Liver (tissue), 8 donors: ENCODE measurements at regions not wholly inside any gene's neighbourhood (a gene's known extent, or its start where the extent isn't known, plus 50 kb on each side); places are given as distances from the start of the nearest gene placed in this dataset.

Experiments used
- DNase-seq: peaks from one replicate; pipeline ENCODE4 v3.0.0-alpha.2; 2017; ENCODE audit warnings: low spot score
- H3K27ac ChIP-seq, 2 donors: one replicate each; pipeline ENCODE4 v1.7.0; 2013; ENCODE audit warnings: inconsistent platforms in 2 of 2, low read length in 2 of 2, control low read depth in 1 of 2, low read depth in 1 of 2, mild to moderate bottlenecking in 1 of 2
- H3K27me3 ChIP-seq, 4 donors: one replicate each; pipeline versions ENCODE4 v1.6.1 to v1.7.0; 2013; ENCODE audit warnings: low read length in 3 of 4, inconsistent platforms in 1 of 4, mild to moderate bottlenecking in 1 of 4, moderate library complexity in 1 of 4; ENCODE audit not compliant: control insufficient read depth in 4 of 4, insufficient read depth in 4 of 4
- H3K36me3 ChIP-seq, 4 donors: one replicate each; pipeline versions ENCODE4 v1.6.1 to v1.7.0; 2013; ENCODE audit warnings: low read length in 3 of 4, mild to moderate bottlenecking in 3 of 4, low read depth in 1 of 4, moderate library complexity in 1 of 4; ENCODE audit not compliant: control insufficient read depth in 4 of 4, insufficient read depth in 3 of 4
- H3K4me1 ChIP-seq, 4 donors: one replicate each; pipeline versions ENCODE4 v1.6.1 to v1.7.0; 2013; ENCODE audit warnings: low read length in 3 of 4, mild to moderate bottlenecking in 3 of 4, moderate library complexity in 1 of 4; ENCODE audit not compliant: control insufficient read depth in 4 of 4, insufficient read depth in 4 of 4
- H3K4me3 ChIP-seq, 3 donors: one replicate each; pipeline versions ENCODE4 v1.6.1 to v1.7.0; 2013; ENCODE audit warnings: low read length in 3 of 3, control low read depth in 1 of 3, low read depth in 1 of 3, mild to moderate bottlenecking in 1 of 3
- H3K9ac ChIP-seq, 2 donors: one replicate each; pipeline ENCODE4 v1.7.0; 2013; ENCODE audit warnings: low read length in 2 of 2, mild to moderate bottlenecking in 2 of 2, moderate library complexity in 2 of 2, control low read depth in 1 of 2, low read depth in 1 of 2
- H3K9me3 ChIP-seq, 4 donors: one replicate each; pipeline versions ENCODE4 v1.6.1 to v1.7.0; 2013; ENCODE audit warnings: low read length in 3 of 4; ENCODE audit not compliant: control insufficient read depth in 4 of 4
- ATF3 ChIP-seq: IDR thresholded peaks from 2 replicates; pipeline ENCODE4 v1.6.1; 2016; ENCODE audit warnings: antibody characterized with exemption
- CTCF ChIP-seq: fragments of 150-350 bp; IDR thresholded peaks from 2 replicates; pipeline ENCODE4 v1.5.1; 2017; ENCODE audit warnings: improper control_type of control experiment, low read depth, low read length; ENCODE audit not compliant: missing input control
- EGR1 ChIP-seq, 2 donors: IDR thresholded peaks; 2 replicates each; pipeline ENCODE4 v1.6.1; 2016 to 2018; ENCODE audit warnings: antibody characterized with exemption in 2 of 2, low read depth in 2 of 2
- FOXA2 ChIP-seq: IDR thresholded peaks from 2 replicates; pipeline ENCODE4 v1.6.1; 2016; ENCODE audit warnings: antibody characterized with exemption
- GABPA ChIP-seq, 2 donors: IDR thresholded peaks in 1 of 2; conservative IDR thresholded peaks in 1 of 2; 2 replicates each; pipeline ENCODE4 v1.6.1; 2016; ENCODE audit warnings: antibody characterized with exemption in 2 of 2, mild to moderate bottlenecking in 1 of 2, moderate library complexity in 1 of 2
- HNF4A ChIP-seq, 2 donors: conservative IDR thresholded peaks; 2 replicates each; pipeline ENCODE4 v1.6.1; 2016; ENCODE audit warnings: antibody characterized with exemption in 2 of 2, mild to moderate bottlenecking in 2 of 2
- HNF4G ChIP-seq: IDR thresholded peaks from 2 replicates; pipeline ENCODE4 v1.6.1; 2016; ENCODE audit warnings: antibody characterized with exemption
- JUND ChIP-seq, 2 donors: IDR thresholded peaks; 2 replicates each; pipeline ENCODE4 v1.6.1; 2016; ENCODE audit warnings: antibody characterized with exemption in 2 of 2
- MAX ChIP-seq: IDR thresholded peaks from 2 replicates; pipeline ENCODE4 v1.6.1; 2016; ENCODE audit warnings: antibody characterized with exemption
- NR2F2 ChIP-seq: IDR thresholded peaks from 2 replicates; pipeline ENCODE4 v1.6.1; 2016; ENCODE audit warnings: antibody characterized with exemption
- REST ChIP-seq: IDR thresholded peaks from 2 replicates; pipeline ENCODE4 v1.6.1; 2016; ENCODE audit warnings: antibody characterized with exemption, mild to moderate bottlenecking
- TAF1 ChIP-seq: conservative IDR thresholded peaks from 2 replicates; pipeline ENCODE4 v1.6.1; 2016; ENCODE audit warnings: antibody characterized with exemption, mild to moderate bottlenecking
- YY1 ChIP-seq: IDR thresholded peaks from 2 replicates; pipeline ENCODE4 v1.6.1; 2016; ENCODE audit warnings: antibody characterized with exemption, mild to moderate bottlenecking
- WGBS: extraction: QIAGEN DNeasy Blood & Tissue Kit; methylation state at CpG from one replicate; pipeline ENCODE4 v1.1.7; 2013; 5-methylcytosine and 5-hydroxymethylcytosine counted together
- donor health status: healthy.
- donor health status: healthy.
- donor health status: healthy.
- donor health status: healthy.
- donor health status: healthy.

GRCh38 chr9:82208741-82209450 lies 220.3 kb downstream of the SPATA31D1 start:
- H3K4me3 ChIP-seq: no peak overlapping the region
- H3K9ac ChIP-seq: no peak overlapping the region
- DNase-seq: no peak
- no peaks in the 10 kb centered on the region for H3K4me1 ChIP-seq
- TF ChIP-seq REST: no peak
- no peak for TF ChIP-seq CTCF
- no peak for TF ChIP-seq MAX
- no peak for TF ChIP-seq JUND (IDR thresholded peaks at IDR 0.05)
- no peak for TF ChIP-seq HNF4A (conservative IDR thresholded peaks at IDR 0.05)
- no peak for TF ChIP-seq YY1
- no peak for TF ChIP-seq FOXA2
- no peaks in the 10 kb centered on the region for H3K9me3 ChIP-seq
- no peaks in the 10 kb centered on the region for H3K36me3 ChIP-seq
- WGBS: 89% methylated on average over 2 of the region's 2 CpGs
- no peak overlapping the region for H3K27ac ChIP-seq
- H3K27me3 ChIP-seq: no peaks in the 10 kb centered on the region

- Histone ChIP-seq H3K27ac (no peak overlapping the region), H3K36me3 (no peaks in the 10 kb centered on the region), H3K9me3 (no peaks in the 10 kb centered on the region), H3K4me1 (no peaks in the 10 kb centered on the region), H3K4me3 (no peak overlapping the region), H3K27me3 (no peaks in the 10 kb centered on the region), H3K9ac (no peak overlapping the region)
- TF ChIP-seq HNF4G: no peak
- no peak for TF ChIP-seq GABPA (IDR thresholded peaks at IDR 0.05 in 1 of 2, conservative IDR thresholded peaks at IDR 0.05 in 1 of 2)
- TF ChIP-seq JUND (IDR thresholded peaks at IDR 0.05): no peak
- TF ChIP-seq HNF4A (conservative IDR thresholded peaks at IDR 0.05): no peak
- no peak for TF ChIP-seq NR2F2
- TF ChIP-seq TAF1: no peak
- TF ChIP-seq ATF3: no peak
- TF ChIP-seq EGR1 (IDR thresholded peaks at IDR 0.05; ENCODE audit: low read depth in 2 of 2): no peak
- TF ChIP-seq YY1: no peak
- no peak for DNase-seq
- WGBS: 86% methylated on average over 1 of the region's 1 CpG
Observed at GRCh38 chr9:82209797-82210470, 221.4 kb downstream of the SPATA31D1 start.
